CD4-positive, alpha-beta T cell treated with Interleukin-10 for 1 hour (primary cell): ENCODE measurements at regions not wholly inside any gene's neighbourhood (a gene's known extent, or its start where the extent isn't known, plus 50 kb on each side); places are given as distances from the start of the nearest gene placed in this dataset.
"Not testable (repeated sequence)": the region's sequence is repeated elsewhere in the genome, so short reads cannot be mapped to it uniquely, and the experiment has no call there.

Source experiments
- DNase-seq: peaks from one replicate; pipeline ENCODE4 v3.0.0-alpha.2; 2020

- DNase-seq, result no peak
Observed at GRCh38 chr18:76602191-76602590, 107.1 kb upstream of the ZNF516 start.

DNA sequence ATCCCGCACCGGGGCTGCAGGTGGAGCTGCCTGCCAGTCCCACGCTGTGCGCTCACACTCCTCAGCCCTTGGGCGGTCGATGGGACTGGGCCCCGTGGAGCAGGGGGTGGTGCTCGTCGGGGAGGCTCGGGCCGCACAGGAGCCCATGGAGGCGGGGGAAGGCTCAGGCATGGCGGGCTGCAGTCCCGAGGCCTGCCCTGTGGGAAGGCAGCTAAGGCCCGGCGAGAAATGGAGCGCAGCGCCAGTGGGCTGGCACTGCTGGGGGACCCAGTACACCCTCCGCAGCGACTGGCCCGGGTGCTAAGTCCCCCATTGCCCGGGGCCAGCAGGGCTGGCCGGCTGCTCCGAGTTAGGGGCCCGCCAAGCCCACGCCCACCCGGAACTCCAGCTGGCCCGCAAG lies 105.0 kb upstream of the ZNF516 start:
- not testable (repeated sequence) for DNase-seq

- DNase-seq, result no peak
Observed at GRCh38 chr18:76594966-76595365, 99.9 kb upstream of the ZNF516 start.

DNA sequence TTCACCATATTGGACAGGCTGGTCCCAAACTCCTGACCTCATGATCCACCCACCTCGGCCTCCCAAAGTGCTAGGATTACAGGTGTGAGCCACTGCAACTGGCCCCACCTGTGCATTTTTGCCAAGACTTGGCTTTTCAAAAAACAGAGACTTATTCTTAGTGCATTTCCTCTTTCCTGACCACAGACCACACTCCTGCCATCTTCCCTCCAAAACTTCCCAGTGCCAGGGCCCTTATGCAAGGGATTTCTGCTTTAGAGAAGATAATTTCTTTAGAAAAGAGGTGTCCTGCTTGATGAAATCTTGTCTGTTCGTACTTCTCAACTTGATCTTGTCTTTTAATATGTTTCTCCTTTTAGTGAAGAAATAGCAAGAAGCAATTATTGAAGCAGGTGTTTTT lies 98.8 kb upstream of the ZNF516 start:
- no peak for DNase-seq

DNA sequence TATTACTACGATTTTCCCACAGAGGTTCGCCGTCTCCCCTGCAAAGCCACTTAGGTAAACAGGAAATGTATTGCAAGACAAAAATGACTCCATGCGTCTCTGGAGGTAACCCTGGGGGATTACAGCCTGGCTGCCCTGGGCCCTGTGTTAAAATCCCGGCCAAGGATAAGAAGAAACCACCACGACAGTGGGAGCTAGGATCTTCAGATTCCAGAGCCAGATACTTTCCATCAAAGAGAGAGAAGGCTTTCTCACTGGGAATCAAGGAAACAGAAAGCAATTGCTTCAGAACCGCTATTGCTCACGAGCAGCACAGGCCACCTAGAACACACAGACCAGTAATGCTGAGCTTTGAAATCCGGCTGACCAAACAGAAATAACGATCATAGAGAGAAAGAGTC lies 97.9 kb upstream of the ZNF516 start:
- DNase-seq, result no peak

DNA sequence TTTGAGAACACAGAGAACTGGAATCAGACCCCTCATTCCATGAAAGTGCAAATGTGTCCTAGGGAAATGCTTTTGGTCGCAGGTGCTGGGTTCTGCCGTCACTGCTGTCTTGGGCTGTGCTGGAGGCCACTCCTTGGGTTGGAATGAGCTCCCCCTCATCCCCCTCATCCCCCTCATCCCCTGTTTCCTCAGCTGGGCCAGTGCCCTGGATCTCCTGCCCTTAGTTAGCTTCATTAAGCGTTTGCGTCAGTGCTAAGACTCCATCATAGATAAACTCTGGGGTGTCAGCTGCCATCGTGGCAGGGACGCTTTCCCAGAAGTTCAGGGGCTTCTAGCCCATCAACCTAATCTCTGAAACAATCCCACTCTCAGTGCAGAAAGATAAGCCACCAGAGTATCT lies 97.1 kb upstream of the ZNF516 start:
- DNase-seq, result no peak

DNA sequence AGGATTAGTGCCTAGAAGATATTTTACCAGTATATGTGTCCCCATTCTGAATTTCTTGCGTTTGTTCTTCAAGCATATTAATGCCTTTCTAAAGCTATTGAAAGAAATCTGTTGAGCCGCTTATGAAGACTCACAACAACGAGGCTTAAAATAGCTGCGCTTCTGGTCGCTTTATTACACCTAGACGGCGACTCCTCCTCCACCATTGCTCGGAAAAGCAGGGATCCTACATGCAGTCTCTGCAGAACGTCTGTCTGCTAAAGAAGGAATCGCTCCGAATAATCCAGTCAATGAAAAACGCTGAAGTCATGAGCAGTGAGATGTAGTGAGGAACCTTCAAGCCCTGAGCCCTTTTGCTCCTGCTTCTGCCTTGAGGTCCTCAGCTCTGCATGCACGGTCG lies 94.8 kb upstream of the ZNF516 start:
- DNase-seq, result no peak

GRCh38 chr18:76589316-76589715 lies 94.3 kb upstream of the ZNF516 start:
- no peak for DNase-seq

- DNase-seq, result no peak
Observed at GRCh38 chr18:76588601-76589226, 93.7 kb upstream of the ZNF516 start.

DNA sequence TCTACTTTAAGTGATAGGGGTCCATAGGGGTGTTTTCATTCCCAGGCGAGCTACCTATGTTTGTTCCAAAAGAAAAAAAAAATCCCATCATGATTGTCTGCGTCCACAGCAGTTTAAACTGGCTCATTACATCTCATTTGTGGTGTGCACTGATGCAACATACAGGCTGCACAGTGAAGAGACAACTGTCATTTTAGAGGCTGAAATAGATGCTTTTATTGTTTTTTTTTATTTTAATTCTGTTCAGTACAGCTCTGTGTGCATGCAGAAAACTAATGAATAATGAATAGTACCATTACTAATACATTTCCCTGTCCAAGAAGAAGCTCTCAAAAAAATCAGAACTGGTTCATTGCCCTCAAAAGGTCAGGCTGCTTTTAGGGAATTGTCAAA lies 92.8 kb upstream of the ZNF516 start:
- no peak for DNase-seq

DNA sequence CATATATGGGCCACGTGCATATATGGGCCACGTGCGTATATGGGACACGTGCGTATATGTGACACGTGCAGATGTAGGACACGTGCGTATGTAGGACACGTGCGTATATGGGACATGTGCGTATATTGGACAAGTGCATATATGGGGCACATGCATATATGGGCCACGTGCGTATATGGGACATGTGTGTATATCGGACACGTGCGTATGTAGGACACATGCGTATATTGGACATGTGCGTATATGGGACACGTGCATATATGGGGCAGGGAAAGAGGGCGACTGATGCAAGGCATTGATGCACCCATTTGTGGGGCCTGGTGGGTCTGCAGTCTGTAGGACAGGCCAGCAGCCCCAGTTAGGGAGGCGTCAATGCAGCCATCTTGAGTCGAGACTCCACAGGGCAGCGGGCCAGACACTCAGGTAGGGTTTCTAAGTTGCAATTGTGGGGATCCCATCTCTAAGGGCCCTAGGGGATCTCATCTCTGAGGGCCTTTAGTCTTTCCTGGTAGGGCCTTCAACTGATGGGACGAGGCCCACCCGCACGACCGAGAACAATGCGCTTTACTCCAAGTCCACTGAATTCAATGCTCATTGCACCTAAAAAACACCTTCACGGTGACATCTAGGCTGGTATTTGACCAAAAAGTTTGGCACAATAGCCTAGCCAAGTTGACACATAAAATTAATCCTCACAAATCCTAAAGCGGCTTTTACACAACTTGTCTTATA lies 92.3 kb upstream of the ZNF516 start:
- DNase-seq, result no peak

GRCh38 chr18:76584414-76585310 lies 89.6 kb upstream of the ZNF516 start:
- no peak for DNase-seq

- no peak for DNase-seq
Observed at GRCh38 chr18:76581261-76581660, 86.2 kb upstream of the ZNF516 start.

GRCh38 chr18:76580288-76580962 lies 85.4 kb upstream of the ZNF516 start:
- no peak for DNase-seq

- DNase-seq, result no peak
Observed at GRCh38 chr18:76579301-76579695, 84.3 kb upstream of the ZNF516 start.

DNA sequence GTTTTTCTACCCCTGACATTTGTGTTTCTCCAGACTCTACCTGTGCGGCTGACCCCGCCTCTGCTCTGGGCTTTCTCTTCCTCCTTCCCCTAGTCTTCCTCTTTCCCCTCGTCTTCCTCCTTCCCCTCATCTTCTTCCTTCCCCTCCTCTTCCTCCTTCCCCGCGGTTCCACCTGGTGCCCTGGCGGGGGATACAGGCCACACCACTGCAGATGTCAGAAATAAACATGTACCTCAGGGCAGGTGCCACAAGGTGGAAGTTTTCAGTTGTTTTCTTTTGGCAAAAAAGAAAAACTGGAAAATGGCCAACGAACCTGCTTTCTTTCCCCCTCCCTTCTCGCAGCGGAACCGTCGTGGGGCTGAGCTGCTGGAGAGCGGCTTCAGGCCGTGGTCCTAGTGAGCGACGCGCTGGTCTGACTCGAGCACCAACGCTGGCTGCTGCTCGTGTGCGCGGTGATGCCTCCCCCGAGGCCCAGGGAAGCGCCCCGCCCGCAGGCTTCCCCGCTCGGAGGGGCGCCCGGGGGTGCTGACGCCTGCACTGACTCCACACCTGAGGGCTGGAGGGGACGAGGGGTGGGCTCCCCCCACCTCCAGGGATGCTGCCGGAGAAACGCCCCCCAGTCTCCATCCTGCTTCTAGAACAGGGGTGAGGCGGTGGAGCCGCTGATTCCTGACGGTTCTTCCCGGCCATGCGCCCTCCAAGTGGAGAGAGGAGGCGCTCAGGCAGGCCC lies 83.7 kb upstream of the ZNF516 start:
- DNase-seq, result no peak

GRCh38 chr18:76573325-76574025 lies 78.4 kb upstream of the ZNF516 start:
- DNase-seq, result no peak

DNA sequence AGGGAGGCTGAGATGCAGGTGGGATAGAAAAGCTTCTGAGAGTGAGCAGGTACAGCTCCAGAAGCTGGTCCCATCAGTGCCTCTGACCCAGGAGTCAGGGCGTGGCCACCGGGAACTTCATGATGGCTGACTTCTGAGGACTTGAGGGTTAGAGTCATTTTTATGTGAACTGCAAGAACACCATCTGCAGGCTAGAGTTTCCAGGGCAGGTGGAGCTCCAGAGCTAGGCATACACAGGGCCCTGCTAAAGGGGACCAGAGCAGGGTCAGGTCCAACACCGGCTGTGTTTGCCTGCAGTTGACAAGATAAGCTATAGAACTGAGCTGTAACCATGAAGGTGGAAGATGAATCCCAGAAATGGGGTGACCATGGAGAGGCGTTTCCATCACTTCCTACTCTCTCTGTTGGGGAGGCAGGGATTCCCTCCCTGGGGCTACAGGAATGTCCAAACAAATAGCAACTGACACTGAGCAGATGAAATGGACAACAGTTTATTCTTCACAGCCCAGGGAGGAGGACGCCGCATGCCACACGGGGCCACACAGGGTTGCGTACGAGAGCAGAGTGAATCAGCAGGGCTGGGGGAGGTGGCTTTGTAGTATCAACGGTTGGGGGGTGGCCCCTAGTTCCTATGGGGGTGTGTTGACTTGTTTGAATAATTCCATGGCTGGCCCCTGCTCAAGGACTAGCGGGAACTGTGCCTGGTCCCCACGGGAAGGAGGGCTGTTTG lies 77.6 kb upstream of the ZNF516 start:
- no peak for DNase-seq

- no peak for DNase-seq
Observed at GRCh38 chr18:76571689-76572088, 76.6 kb upstream of the ZNF516 start.

DNA sequence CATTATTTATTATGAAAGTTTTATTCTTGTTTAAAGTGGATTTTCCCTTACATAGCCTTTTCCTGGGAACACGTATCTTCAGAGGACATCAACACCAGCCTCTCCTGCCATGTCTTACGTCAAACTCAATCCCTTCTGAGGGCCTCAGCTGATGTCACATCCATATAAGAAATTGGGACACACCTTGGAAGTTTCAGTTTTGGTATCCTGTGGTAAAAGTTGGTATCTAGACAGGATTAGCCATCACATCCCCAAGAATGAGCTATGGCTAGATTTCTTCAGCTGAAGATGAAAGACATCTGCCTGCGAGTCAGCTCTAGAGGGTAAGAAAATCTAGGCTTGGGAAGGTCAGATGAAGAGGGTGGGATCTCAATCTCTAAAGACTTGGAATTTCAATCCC lies 75.8 kb upstream of the ZNF516 start:
- no peak for DNase-seq
